K562 (cell line): ENCODE measurements at regions not wholly inside any gene's neighbourhood (a gene's known extent, or its start where the extent isn't known, plus 50 kb on each side); places are given as distances from the start of the nearest gene placed in this dataset.

Experiments
- ATAC-seq: fragments of 200-7000 bp; cut with Tn5 transposase; 3 replicates; pipeline ENCODE4 v1.9.1; 2020; ENCODE audit warnings: moderate library complexity
- BruUV-seq: library from RNA; stranded (reverse); fragments of 400-500 nt; replicated peaks from 2 replicates; lab custom pipeline; 2021; lab: Mats Ljungman, UMichigan
- CTCF ChIA-PET: fragments of 300-600 bp; formaldehyde crosslinking; extraction: SDS; loops from one replicate; lab custom pipeline; 2021; ENCODE audit warnings: low intra/inter-chr PET ratio; lab: Yijun Ruan, JAX
- POLR2A ChIA-PET: fragments of 300-600, 350-650 bp; sonication (Branson Sonifier 250); formaldehyde crosslinking; extraction: SDS; loops from one replicate; lab custom pipeline; 2021; ENCODE audit warnings: antibody characterized with exemption, inconsistent platforms; lab: Yijun Ruan, JAX
- DNase-seq, 4 experiments: peaks; one replicate each; pipeline versions ENCODE4 v3.0.0 to v3.0.0-alpha.2; 2011 to 2018; ENCODE audit warnings: low spot score in 3 of 4, mixed read lengths in 3 of 4; ENCODE audit errors: extremely low read depth in 1 of 4
- FAIRE-seq: peaks from 2 replicates; lab custom pipeline; 2011; peaks lifted over from hg19 to GRCh38; lab: Jason Lieb, UNC
- H2AFZ ChIP-seq: 2 replicates; pipeline ENCODE4 v1.6.0; 2011; ENCODE audit warnings: low read depth, low read length, control low read depth, inconsistent platforms
- H3K27ac ChIP-seq: fragments of 200-600 bp; 3 replicates; pipeline ENCODE4 v1.8.0; 2011; ENCODE audit warnings: low read depth, mild to moderate bottlenecking, control low read depth, inconsistent platforms, low read length, moderate library complexity, mixed read lengths; ENCODE audit errors: extremely low read depth
- H3K27me3 ChIP-seq, 2 experiments: fragments of 300-600 bp in 1 of 2; 2 replicates in 1 of 2; 3 replicates in 1 of 2; pipeline versions ENCODE4 v1.6.0 to v1.8.0; 2011; ENCODE audit warnings: inconsistent platforms in 2 of 2, low read length in 2 of 2, mild to moderate bottlenecking in 1 of 2, mixed read lengths in 1 of 2, moderate library complexity in 1 of 2; ENCODE audit not compliant: control insufficient read depth in 2 of 2, insufficient read depth in 2 of 2
- H3K36me3 ChIP-seq: fragments of 300-600 bp; 3 replicates; pipeline ENCODE4 v1.8.0; 2011; ENCODE audit warnings: mild to moderate bottlenecking, low read length, inconsistent platforms; ENCODE audit not compliant: control insufficient read depth, insufficient read depth
- H3K4me1 ChIP-seq, 2 experiments: fragments of 200-600 bp in 1 of 2; replicated peaks in 1 of 2; 2 replicates in 1 of 2; 3 replicates in 1 of 2; pipeline versions ENCODE4 v1.5.1 to v1.8.0; 2011; ENCODE audit warnings: inconsistent platforms in 2 of 2, low read length in 2 of 2, mild to moderate bottlenecking in 1 of 2, mixed read lengths in 1 of 2, moderate library complexity in 1 of 2; ENCODE audit not compliant: control insufficient read depth in 2 of 2, insufficient read depth in 2 of 2
- H3K4me2 ChIP-seq: 2 replicates; pipeline ENCODE4 v1.6.1; 2011; ENCODE audit warnings: low read length, control low read depth, inconsistent platforms, mixed read lengths; ENCODE audit not compliant: insufficient read depth
- H3K4me3 ChIP-seq: fragments of 200-600 bp; sonication (generic), shearing (Covaris generic); 2 replicates; pipeline ENCODE4 v1.5.1; 2016; ENCODE audit warnings: control low read depth, inconsistent platforms
- H3K79me2 ChIP-seq: fragments of 200-600 bp; 3 replicates; pipeline ENCODE4 v1.8.0; 2011; ENCODE audit warnings: low read length, inconsistent platforms; ENCODE audit not compliant: control insufficient read depth, insufficient read depth
- H3K9ac ChIP-seq, 2 experiments: 2 replicates each; pipeline versions ENCODE4 v1.6.0 to v1.6.1; 2011; ENCODE audit warnings: low read depth in 2 of 2, low read length in 2 of 2, control low read depth in 1 of 2, inconsistent platforms in 1 of 2, mild to moderate bottlenecking in 1 of 2, mixed read lengths in 1 of 2; ENCODE audit not compliant: insufficient read depth in 1 of 2
- H3K9me1 ChIP-seq: one replicate; pipeline ENCODE4 v1.6.0; 2011; ENCODE audit warnings: inconsistent platforms, mild to moderate bottlenecking, low read length, moderate library complexity; ENCODE audit not compliant: control insufficient read depth, insufficient read depth
- H3K9me3 ChIP-seq: replicated peaks from 2 replicates; pipeline ENCODE4 v1.5.1; 2011; ENCODE audit warnings: low read depth, low read length, inconsistent platforms; ENCODE audit not compliant: control insufficient read depth, insufficient read depth
- H4K20me1 ChIP-seq: replicated peaks from 2 replicates; pipeline ENCODE4 v1.6.1; 2011; ENCODE audit warnings: low read length, inconsistent platforms, mixed read lengths; ENCODE audit not compliant: control insufficient read depth, insufficient read depth
- FOSL1 ChIP-seq: fragments of 200-800 bp; sonication (Bioruptor generic); conservative IDR thresholded peaks from 2 replicates; pipeline ENCODE4 v1.6.1; 2016; ENCODE audit warnings: missing genetic modification characterization, missing compliant biosample characterization
- GABPB2 ChIP-seq: fragments of 250-450 bp; sonication (Bioruptor Pico); conservative IDR thresholded peaks from 2 replicates; pipeline ENCODE4 v1.5.1; 2021; ENCODE audit warnings: mild to moderate bottlenecking
- HMG20B ChIP-seq: fragments of 250-450 bp; sonication (Bioruptor Pico); IDR thresholded peaks from 2 replicates; pipeline ENCODE4 v1.5.0; 2021; ENCODE audit warnings: mild to moderate bottlenecking
- KAT2B ChIP-seq: IDR thresholded peaks from one replicate; pipeline ENCODE4 v1.6.1; 2012; ENCODE audit warnings: low read depth, mild to moderate bottlenecking, control low read depth, inconsistent platforms, low read length, moderate library complexity
- MAZ ChIP-seq, 2 experiments: fragments of 450-650 bp in 1 of 2; sonication (generic) in 1 of 2; formaldehyde crosslinking; IDR thresholded peaks in 1 of 2; conservative IDR thresholded peaks in 1 of 2; 2 replicates each; pipeline versions ENCODE4 v1.4.0 to v1.5.0; 2020; ENCODE audit warnings: mild to moderate bottlenecking in 1 of 2, missing genetic modification reagents in 1 of 2
- PRMT5 ChIP-seq: sonication (generic); formaldehyde crosslinking; IDR thresholded peaks from 2 replicates; pipeline ENCODE4 v1.5.0; 2020; ENCODE audit warnings: missing genetic modification reagents
- SAP30 ChIP-seq: fragments of 200-600 bp; sonication (generic); IDR thresholded peaks from 2 replicates; pipeline ENCODE4 v1.6.1; 2012; ENCODE audit warnings: borderline replicate concordance, low read depth, mild to moderate bottlenecking, moderate library complexity, low read length, control low read depth, inconsistent platforms; ENCODE audit not compliant: insufficient read depth, poor library complexity, severe bottlenecking
- SPI1 ChIP-seq: IDR thresholded peaks from 2 replicates; pipeline ENCODE4 v1.6.1; 2011; ENCODE audit warnings: low read depth, low read length, control low read depth, borderline replicate concordance
- SUPT5H ChIP-seq: fragments of 450-650 bp; IDR thresholded peaks from 2 replicates; pipeline ENCODE4 v1.6.1; 2016
- THRAP3 ChIP-seq: fragments of 450-650 bp; IDR thresholded peaks from 2 replicates; pipeline ENCODE4 v1.6.1; 2016; ENCODE audit warnings: mild to moderate bottlenecking, inconsistent platforms, borderline replicate concordance
- TOE1 ChIP-seq, 2 experiments: fragments of 450-650 bp in 1 of 2; sonication (generic) in 1 of 2; formaldehyde crosslinking in 1 of 2; IDR thresholded peaks; 2 replicates each; pipeline versions ENCODE4 v1.7.1 to v1.8.0; 2016 to 2022; ENCODE audit warnings: borderline replicate concordance in 2 of 2, mild to moderate bottlenecking in 2 of 2, antibody characterized with exemption in 1 of 2, inconsistent platforms in 1 of 2, low read depth in 1 of 2, missing genetic modification reagents in 1 of 2, moderate library complexity in 1 of 2
- ZC3H4 ChIP-seq: sonication (generic); formaldehyde crosslinking; IDR thresholded peaks from 2 replicates; pipeline ENCODE4 v1.9.0; 2021; ENCODE audit warnings: missing genetic modification reagents, borderline replicate concordance
- ZNF140 ChIP-seq: fragments of 250-450 bp; sonication (Bioruptor Pico); IDR thresholded peaks from 2 replicates; pipeline ENCODE4 v1.8.0; 2021; ENCODE audit warnings: moderate library complexity, mild to moderate bottlenecking, inconsistent platforms
- ZNF217 ChIP-seq: sonication (generic); formaldehyde crosslinking; IDR thresholded peaks from 2 replicates; pipeline ENCODE4 v1.8.0; 2022; ENCODE audit warnings: mild to moderate bottlenecking, missing genetic modification reagents
- ZNF316 ChIP-seq: fragments of 450-650 bp; IDR thresholded peaks from 2 replicates; pipeline ENCODE4 v1.6.1; 2016
- ZNF707 ChIP-seq: fragments of 250-450 bp; sonication (Bioruptor Pico); conservative IDR thresholded peaks from 2 replicates; pipeline ENCODE4 v1.8.0; 2022; ENCODE audit warnings: inconsistent platforms, mild to moderate bottlenecking, moderate library complexity
- WGBS: fragments of 100-300 bp; shearing (Covaris generic); methylation state at CpG from one replicate; pipeline ENCODE4 v1.1.6; 2016; ENCODE audit warnings: low coverage, mixed read lengths; ENCODE audit not compliant: insufficient coverage; ENCODE audit errors: missing lambda C conversion rate; 5-methylcytosine and 5-hydroxymethylcytosine counted together
- in situ Hi-C: fragments of 300-500 bp; cut with MboI; formaldehyde crosslinking; loops from 4 replicates; pipeline ENCODE4 v1.15.0; 2018; ENCODE audit warnings: inconsistent platforms, mixed read lengths
- intact Hi-C: fragments of 100-400 bp; cut with micrococcal nuclease; formaldehyde crosslinking; loops from 2 replicates; pipeline ENCODE4 v1.14.2; 2022
- TF ChIP-seq, protein P1 (sequence below): fragments of 450-650 bp; IDR thresholded peaks from 2 replicates; pipeline ENCODE4 v1.6.1; 2017; ENCODE audit warnings: mild to moderate bottlenecking, moderate library complexity
- TF ChIP-seq, protein P2 (sequence below), 2 experiments: fragments of 450-650 bp in 1 of 2; sonication (generic) in 1 of 2; formaldehyde crosslinking in 1 of 2; IDR thresholded peaks in 1 of 2; conservative IDR thresholded peaks in 1 of 2; 2 replicates each; pipeline versions ENCODE4 v1.6.1 to v1.8.1; 2016 to 2023; ENCODE audit warnings: mild to moderate bottlenecking in 2 of 2, moderate library complexity in 2 of 2, inconsistent platforms in 1 of 2, missing genetic modification reagents in 1 of 2
- TF ChIP-seq, protein P3 (sequence below): fragments of 250-450 bp; sonication (Bioruptor Pico); IDR thresholded peaks from 2 replicates; pipeline ENCODE4 v1.4.0; 2020; ENCODE audit warnings: mild to moderate bottlenecking

DNA sequence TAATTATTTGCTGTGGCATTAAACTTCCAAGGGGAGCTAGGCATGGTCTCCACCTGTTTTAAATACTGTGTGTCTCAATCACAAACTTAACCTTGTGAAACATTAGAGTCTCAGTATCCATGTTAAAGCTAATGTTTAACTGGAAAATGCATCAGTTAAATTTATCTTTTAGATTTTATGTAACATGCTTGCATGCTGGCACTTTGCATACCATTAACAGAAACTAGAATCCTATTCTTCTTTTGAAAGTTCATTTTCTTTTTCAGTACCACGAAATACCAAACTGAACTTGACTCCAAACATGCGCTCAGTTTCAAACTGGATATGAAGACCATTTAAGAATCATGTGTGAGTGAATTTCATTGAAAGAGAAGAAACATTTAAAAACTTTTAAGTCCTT is 328.9 kb upstream of the SLC10A2 start:
- Histone ChIP-seq H3K9me3 (no peaks in the 10 kb centered on the region), H2AFZ (no peak overlapping the region), H3K9ac (no peak overlapping the region), H3K36me3 (no peaks in the 10 kb centered on the region), H3K4me2 (no peak overlapping the region), H3K27me3 (no peaks in the 10 kb centered on the region), H3K79me2 (no peaks in the 10 kb centered on the region), H3K27ac (no peak overlapping the region), H3K4me1 (no peaks in the 10 kb centered on the region), H3K9me1 (no peaks in the 10 kb centered on the region), H4K20me1 (no peaks in the 10 kb centered on the region), H3K4me3 (no peak overlapping the region)
- no TSS peak for BruUV-seq
- ATAC-seq, result no peak
- ChIA-PET CTCF (no interaction called here), POLR2A (no interaction called here)
- intact Hi-C loops (no loop called here), in situ Hi-C loops (no loop called here)
- no peak for DNase-seq
- WGBS, result 0% methylated on average over 2 of the region's 2 CpGs
- FAIRE-seq, result no peak
- no peak for TF ChIP-seq ZNF140 (CRISPR knock-in tag)
- TF ChIP-seq TOE1 (IDR thresholded peaks at IDR 0.05; ENCODE audit: borderline replicate concordance), result no peak
- TF ChIP-seq TOE1 (CRISPR knock-in tag; IDR thresholded peaks at IDR 0.05; ENCODE audit: borderline replicate concordance, low read depth), result no peak
- TF ChIP-seq GABPB2 (CRISPR knock-in tag), result no peak
- TF ChIP-seq ZNF707 (CRISPR knock-in tag), result no peak
- no peak for TF ChIP-seq SPI1
- TF ChIP-seq, protein P1, sequence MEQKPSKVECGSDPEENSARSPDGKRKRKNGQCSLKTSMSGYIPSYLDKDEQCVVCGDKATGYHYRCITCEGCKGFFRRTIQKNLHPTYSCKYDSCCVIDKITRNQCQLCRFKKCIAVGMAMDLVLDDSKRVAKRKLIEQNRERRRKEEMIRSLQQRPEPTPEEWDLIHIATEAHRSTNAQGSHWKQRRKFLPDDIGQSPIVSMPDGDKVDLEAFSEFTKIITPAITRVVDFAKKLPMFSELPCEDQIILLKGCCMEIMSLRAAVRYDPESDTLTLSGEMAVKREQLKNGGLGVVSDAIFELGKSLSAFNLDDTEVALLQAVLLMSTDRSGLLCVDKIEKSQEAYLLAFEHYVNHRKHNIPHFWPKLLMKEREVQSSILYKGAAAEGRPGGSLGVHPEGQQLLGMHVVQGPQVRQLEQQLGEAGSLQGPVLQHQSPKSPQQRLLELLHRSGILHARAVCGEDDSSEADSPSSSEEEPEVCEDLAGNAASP, result no peak
- no peak for TF ChIP-seq FOSL1
- TF ChIP-seq ZNF217 (CRISPR knock-in tag), result no peak
- TF ChIP-seq HMG20B (CRISPR knock-in tag), result no peak
- no peak for TF ChIP-seq THRAP3
- TF ChIP-seq, protein P2, sequence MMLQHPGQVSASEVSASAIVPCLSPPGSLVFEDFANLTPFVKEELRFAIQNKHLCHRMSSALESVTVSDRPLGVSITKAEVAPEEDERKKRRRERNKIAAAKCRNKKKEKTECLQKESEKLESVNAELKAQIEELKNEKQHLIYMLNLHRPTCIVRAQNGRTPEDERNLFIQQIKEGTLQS (IDR thresholded peaks at IDR 0.05), result no peak
- TF ChIP-seq, protein P2 (CRISPR knock-in tag; conservative IDR thresholded peaks at IDR 0.05), result no peak
- TF ChIP-seq, protein P3, sequence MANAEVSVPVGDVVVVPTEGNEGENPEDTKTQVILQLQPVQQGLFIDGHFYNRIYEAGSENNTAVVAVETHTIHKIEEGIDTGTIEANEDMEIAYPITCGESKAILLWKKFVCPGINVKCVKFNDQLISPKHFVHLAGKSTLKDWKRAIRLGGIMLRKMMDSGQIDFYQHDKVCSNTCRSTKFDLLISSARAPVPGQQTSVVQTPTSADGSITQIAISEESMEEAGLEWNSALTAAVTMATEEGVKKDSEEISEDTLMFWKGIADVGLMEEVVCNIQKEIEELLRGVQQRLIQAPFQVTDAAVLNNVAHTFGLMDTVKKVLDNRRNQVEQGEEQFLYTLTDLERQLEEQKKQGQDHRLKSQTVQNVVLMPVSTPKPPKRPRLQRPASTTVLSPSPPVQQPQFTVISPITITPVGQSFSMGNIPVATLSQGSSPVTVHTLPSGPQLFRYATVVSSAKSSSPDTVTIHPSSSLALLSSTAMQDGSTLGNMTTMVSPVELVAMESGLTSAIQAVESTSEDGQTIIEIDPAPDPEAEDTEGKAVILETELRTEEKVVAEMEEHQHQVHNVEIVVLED (CRISPR knock-in tag), result no peak
- TF ChIP-seq SUPT5H, result no peak
- no peak for TF ChIP-seq SAP30
- no peak for TF ChIP-seq ZNF316
- TF ChIP-seq ZC3H4 (CRISPR knock-in tag), result no peak
- TF ChIP-seq MAZ (CRISPR knock-in tag; conservative IDR thresholded peaks at IDR 0.05 in 1 of 2, IDR thresholded peaks at IDR 0.05 in 1 of 2), result no peak
- TF ChIP-seq KAT2B, result no peak
- no peak for TF ChIP-seq PRMT5 (CRISPR knock-in tag)
